Heart right ventricle (tissue), 16 donors: ENCODE measurements at regions not wholly inside any gene's neighbourhood (a gene's known extent, or its start where the extent isn't known, plus 50 kb on each side); places are given as distances from the start of the nearest gene placed in this dataset.

Source experiments
- ATAC-seq, 8 donors: fragments of 200-7000 bp; cut with Tn5 transposase; one replicate each; pipeline ENCODE4 v1.9.1; 2020; ENCODE audit warnings: mild to moderate bottlenecking in 8 of 8, moderate library complexity in 8 of 8, moderate number of reproducible peaks in 1 of 8
- DNase-seq, 2 donors: peaks; one replicate each; pipeline ENCODE4 v3.0.0-alpha.2; 2020
- H3K27ac ChIP-seq, 10 donors: fragments of 200-600 bp; sonication (generic) in 2 of 10; one replicate each; pipeline versions ENCODE4 v1.5.0 to v1.8.0; 2020 to 2022; ENCODE audit warnings: mild to moderate bottlenecking in 3 of 10
- H3K27me3 ChIP-seq, 7 donors: fragments of 200-600 bp; one replicate each; pipeline ENCODE4 v1.8.0; 2021 to 2022; ENCODE audit warnings: mild to moderate bottlenecking in 2 of 7
- H3K36me3 ChIP-seq, 9 donors: fragments of 200-600 bp; sonication (generic) in 1 of 9; one replicate each; pipeline versions ENCODE4 v1.5.0 to v1.8.0; 2020 to 2022; ENCODE audit warnings: mild to moderate bottlenecking in 2 of 9
- H3K4me1 ChIP-seq, 9 donors: fragments of 200-600 bp; sonication (generic) in 1 of 9; one replicate each; pipeline versions ENCODE4 v1.5.0 to v1.8.0; 2020 to 2022; ENCODE audit warnings: mild to moderate bottlenecking in 4 of 9
- H3K4me3 ChIP-seq, 10 donors: fragments of 200-600 bp; sonication (generic) in 2 of 10; one replicate each; pipeline versions ENCODE4 v1.5.0 to v1.8.0; 2020 to 2022; ENCODE audit warnings: mild to moderate bottlenecking in 7 of 10, moderate library complexity in 2 of 10
- H3K9me3 ChIP-seq, 11 donors: fragments of 200-600 bp in 10 of 11; sonication (generic) in 2 of 11; one replicate each; pipeline versions ENCODE4 v1.5.0 to v1.8.0; 2013 to 2022; ENCODE audit warnings: mild to moderate bottlenecking in 2 of 11, control low read depth in 1 of 11, moderate library complexity in 1 of 11
- WGBS, 2 donors: extraction: QIAGEN DNeasy Blood & Tissue Kit; methylation state at CpG; one replicate each; pipeline ENCODE4 v1.1.7; 2013; ENCODE audit warnings: inconsistent platforms in 1 of 2; 5-methylcytosine and 5-hydroxymethylcytosine counted together
- intact Hi-C, 10 donors: fragments of 100-400 bp; cut with DNase I; formaldehyde crosslinking; loops; one replicate each; pipeline versions ENCODE4 v1.11.1 to v1.14.2; 2022
- TF ChIP-seq, protein P1 (sequence below), 9 donors: fragments of 200-600 bp; sonication (generic) in 2 of 9; IDR thresholded peaks; one replicate each; pipeline versions ENCODE4 v1.5.0 to v1.8.0; 2021 to 2022; ENCODE audit warnings: antibody characterized with exemption in 9 of 9, mild to moderate bottlenecking in 5 of 9, moderate library complexity in 1 of 9
- donor health status: Arrhythmogenic right ventricular cardiomyopathy.
- donor health status: ischemic (EF 13 %, LVEDD 7.1; RV severe dilation, severe dysfunction).
- donor health status: healthy with polysubstance abuse.
- donor health status: DM: no; HTN: yes; CAD: no.
- donor health status: DM: no; HTN: no; CAD: no.
- donor health status: ischemic (EF 25% LVEDD 6.9; RV normal size, moderate dysfunction).
- donor health status: ischemic (EF 25% LVEDD 5.7; RV mildly dilated, moderate dysfunction).
- donor health status: healthy.
- donor health status: DM: yes; HTN: yes; CAD: no.
- donor health status: Ischemic cardiomyopathy.
- donor health status: ischemic (EF 35%, LVEDD 5.7; RV mildly dilated, moderate dysfunction).
- donor health status: nonischemic (EF 11% LVEDD 7.7; RV severe dilation, severe dysfunction).
- donor health status: DM: yes; HTN: yes; CAD: no.
- donor health status: PGD.
- donor health status: ischemic (EF 29% LVEDD 5.4; RV normal size, mild dysfunction).
- donor health status: nonischemic (EF 23%, LVEDD 6.1; RV moderate dilation, normal function).

DNA sequence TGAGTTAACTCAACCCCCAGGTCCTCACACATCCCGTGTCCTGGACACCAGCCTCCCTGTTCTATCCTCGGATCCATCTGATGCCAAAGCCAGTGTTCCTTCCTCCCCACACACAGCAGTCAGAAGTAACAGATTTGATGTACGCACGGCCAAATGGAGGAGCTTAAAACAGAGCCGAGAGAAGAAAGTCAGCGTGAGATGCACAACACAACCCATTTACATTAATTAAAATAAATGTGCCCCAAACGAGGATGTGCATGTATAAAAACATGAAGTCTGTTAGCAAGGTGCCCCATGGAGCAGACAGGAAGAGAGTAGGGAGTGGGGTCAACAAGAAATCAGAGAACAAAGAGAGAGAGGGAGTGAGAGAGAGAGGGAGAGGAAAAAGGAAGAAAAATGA, 191.2 kb downstream of the HAUS1 start:
- Histone ChIP-seq H3K9me3 (no peaks in the 10 kb centered on the region), H3K4me3 (no peak overlapping the region), H3K36me3 (no peaks in the 10 kb centered on the region), H3K27me3 (no peaks in the 10 kb centered on the region), H3K27ac (no peak overlapping the region), H3K4me1 (peaks cover 0 to 18% (median 0%) of the 10 kb centered on the region in 9 donors)
- TF ChIP-seq, protein P1, sequence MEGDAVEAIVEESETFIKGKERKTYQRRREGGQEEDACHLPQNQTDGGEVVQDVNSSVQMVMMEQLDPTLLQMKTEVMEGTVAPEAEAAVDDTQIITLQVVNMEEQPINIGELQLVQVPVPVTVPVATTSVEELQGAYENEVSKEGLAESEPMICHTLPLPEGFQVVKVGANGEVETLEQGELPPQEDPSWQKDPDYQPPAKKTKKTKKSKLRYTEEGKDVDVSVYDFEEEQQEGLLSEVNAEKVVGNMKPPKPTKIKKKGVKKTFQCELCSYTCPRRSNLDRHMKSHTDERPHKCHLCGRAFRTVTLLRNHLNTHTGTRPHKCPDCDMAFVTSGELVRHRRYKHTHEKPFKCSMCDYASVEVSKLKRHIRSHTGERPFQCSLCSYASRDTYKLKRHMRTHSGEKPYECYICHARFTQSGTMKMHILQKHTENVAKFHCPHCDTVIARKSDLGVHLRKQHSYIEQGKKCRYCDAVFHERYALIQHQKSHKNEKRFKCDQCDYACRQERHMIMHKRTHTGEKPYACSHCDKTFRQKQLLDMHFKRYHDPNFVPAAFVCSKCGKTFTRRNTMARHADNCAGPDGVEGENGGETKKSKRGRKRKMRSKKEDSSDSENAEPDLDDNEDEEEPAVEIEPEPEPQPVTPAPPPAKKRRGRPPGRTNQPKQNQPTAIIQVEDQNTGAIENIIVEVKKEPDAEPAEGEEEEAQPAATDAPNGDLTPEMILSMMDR (IDR thresholded peaks at IDR 0.05), result no peak
- DNase-seq (no peak), ATAC-seq (no peak)
- intact Hi-C loops, result loop anchor here in 2 of 10 donors (10.0 kb wide), 2 partner anchors 109 to 179 kb away; no protein-coding TSS in a partner anchor
- 78 to 83% methylated on average over 7 of the region's 7 CpGs for WGBS, 2 donors

DNA sequence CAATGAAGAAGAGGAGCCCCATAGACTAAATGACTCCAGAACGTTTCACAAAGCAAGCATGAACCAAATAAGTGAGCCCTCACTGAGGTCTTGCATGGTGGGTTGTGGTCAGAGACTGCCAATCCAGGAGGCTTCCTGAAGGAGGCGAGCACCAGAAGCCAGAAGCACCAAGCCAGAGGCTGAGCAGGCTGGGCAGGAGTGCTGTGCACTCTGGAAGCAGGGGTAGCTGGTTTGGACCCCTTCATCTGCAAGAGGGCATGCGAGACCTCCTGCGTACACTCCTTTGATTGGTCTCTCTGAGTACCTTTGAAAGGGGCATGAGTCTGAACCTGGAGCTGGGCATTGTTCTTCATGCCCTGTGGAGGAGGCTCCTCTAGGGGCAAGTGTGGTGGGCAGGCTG, 192.5 kb downstream of the HAUS1 start:
- H3K9me3 ChIP-seq, result no peaks in the 10 kb centered on the region
- ATAC-seq, result no peak
- H3K4me3 ChIP-seq, result no peak overlapping the region
- no peaks in the 10 kb centered on the region for H3K36me3 ChIP-seq
- 90 to 94% methylated on average over 4 of the region's 4 CpGs for WGBS, 2 donors
- TF ChIP-seq, protein P1 (IDR thresholded peaks at IDR 0.05), result no peak
- no peak for DNase-seq
- no peaks in the 10 kb centered on the region for H3K27me3 ChIP-seq
- H3K4me1 ChIP-seq, result peaks cover 0 to 12% (median 0%) of the 10 kb centered on the region in 9 donors
- no peak overlapping the region for H3K27ac ChIP-seq
- intact Hi-C loops, result loop anchor here in 2 of 10 donors (10.0 kb wide), 2 partner anchors 108 to 178 kb away; no protein-coding TSS in a partner anchor

DNA sequence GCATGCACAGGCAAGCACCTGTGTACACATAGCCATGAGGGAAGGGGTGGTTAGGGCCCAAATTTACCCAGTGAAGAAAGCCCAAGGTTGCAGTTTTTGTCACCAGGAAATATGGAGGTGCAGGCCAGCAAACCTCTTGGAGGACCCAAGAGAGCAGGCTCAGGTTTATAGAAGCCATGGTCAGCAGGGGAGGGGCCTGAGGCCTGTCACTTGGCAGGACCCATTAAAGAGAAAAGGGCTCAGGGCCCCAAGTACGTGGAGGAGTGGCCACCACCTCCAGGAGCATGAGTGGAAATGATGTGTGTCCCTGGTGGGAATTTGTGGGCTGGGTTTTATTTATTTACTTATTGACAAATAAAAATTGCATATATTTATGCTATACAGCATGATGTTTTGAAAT, 192.9 kb downstream of the HAUS1 start:
- ATAC-seq, result no peak
- H3K4me1 ChIP-seq, result peaks cover 0 to 12% (median 0%) of the 10 kb centered on the region in 9 donors
- intact Hi-C loops, result loop anchor here in 2 of 10 donors (10.0 kb wide), 2 partner anchors 108 to 178 kb away; no protein-coding TSS in a partner anchor
- no peaks in the 10 kb centered on the region for H3K27me3 ChIP-seq
- H3K4me3 ChIP-seq, result no peak overlapping the region
- H3K36me3 ChIP-seq, result no peaks in the 10 kb centered on the region
- no peak overlapping the region for H3K27ac ChIP-seq
- TF ChIP-seq, protein P1 (IDR thresholded peaks at IDR 0.05), result no peak
- H3K9me3 ChIP-seq, result no peaks in the 10 kb centered on the region
- DNase-seq, result no peak
- WGBS, 2 donors, result 56 to 65% methylated on average over 1 of the region's 1 CpG

DNA sequence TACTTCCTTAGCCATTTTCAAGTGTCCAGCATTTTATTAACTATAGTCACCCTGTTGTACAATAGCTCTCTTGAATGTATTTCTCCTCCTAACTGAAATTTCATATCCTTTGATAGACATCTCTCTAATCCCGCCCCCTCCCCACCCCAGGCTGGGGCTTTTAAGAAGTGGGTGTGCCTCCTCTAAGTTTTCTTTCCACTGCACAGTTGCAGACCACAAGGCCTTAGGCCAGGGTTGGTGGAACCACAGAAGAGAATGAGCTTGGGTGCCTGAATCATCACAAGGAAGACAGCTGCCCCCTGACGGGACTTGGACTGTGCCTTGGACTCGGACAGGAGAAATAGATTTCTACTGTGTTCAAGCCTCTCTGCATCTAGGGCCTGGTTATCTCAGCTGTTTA, 193.4 kb downstream of the HAUS1 start:
- no peak overlapping the region for H3K4me3 ChIP-seq
- no peak overlapping the region for H3K27ac ChIP-seq
- H3K4me1 ChIP-seq, result peaks cover 0 to 12% (median 0%) of the 10 kb centered on the region in 9 donors
- ATAC-seq (no peak), DNase-seq (no peak)
- no peaks in the 10 kb centered on the region for H3K27me3 ChIP-seq
- intact Hi-C loops, result loop anchor here in 2 of 10 donors (10.0 kb wide), 2 partner anchors 107 to 177 kb away; no protein-coding TSS in a partner anchor
- no peaks in the 10 kb centered on the region for H3K9me3 ChIP-seq
- TF ChIP-seq, protein P1 (IDR thresholded peaks at IDR 0.05), result no peak
- H3K36me3 ChIP-seq, result no peaks in the 10 kb centered on the region
- WGBS, 2 donors, result 95 to 97% methylated on average over 3 of the region's 3 CpGs
